DOHH2 (cell line): ENCODE measurements at regions not wholly inside any gene's neighbourhood (a gene's known extent, or its start where the extent isn't known, plus 50 kb on each side); places are given as distances from the start of the nearest gene placed in this dataset.
"Not testable (repeated sequence)": the region's sequence is repeated elsewhere in the genome, so short reads cannot be mapped to it uniquely, and the experiment has no call there.

ENCODE experiments used
- EZH2phosphoT487 ChIP-seq: fragments of 200-600 bp; sonication (generic); IDR thresholded peaks from 2 replicates; pipeline ENCODE4 v1.6.1; 2017; ENCODE audit warnings: borderline replicate concordance, mild to moderate bottlenecking, antibody characterized with exemption, low read length, moderate library complexity, mixed read lengths
- TF ChIP-seq, protein P1 (sequence below): fragments of 200-600 bp; sonication (generic); IDR thresholded peaks from one replicate; pipeline ENCODE4 v1.5.1; 2014; ENCODE audit warnings: antibody characterized with exemption, mild to moderate bottlenecking, low read depth, low read length; ENCODE audit not compliant: poor library complexity, severe bottlenecking

DNA sequence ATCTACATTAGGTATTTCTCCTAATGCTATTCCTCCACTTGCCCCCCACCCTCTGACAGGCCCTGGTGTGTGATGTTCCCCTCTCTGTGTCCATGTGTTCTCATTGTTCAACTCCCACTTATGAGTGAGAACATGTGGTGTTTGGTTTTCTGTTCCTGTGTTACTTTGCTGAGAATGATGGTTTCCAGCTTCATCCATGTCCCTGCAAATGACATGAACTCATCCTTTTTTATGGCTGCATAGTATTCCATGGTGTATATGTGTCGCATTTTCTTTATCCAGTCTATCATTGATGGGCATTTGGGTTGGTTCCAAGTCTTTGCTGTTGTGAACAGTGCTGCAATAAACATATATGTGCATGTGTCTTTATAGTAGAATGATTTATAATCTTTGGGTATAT, 50.6 kb upstream of the GRHL3 start:
- TF ChIP-seq, protein P1, sequence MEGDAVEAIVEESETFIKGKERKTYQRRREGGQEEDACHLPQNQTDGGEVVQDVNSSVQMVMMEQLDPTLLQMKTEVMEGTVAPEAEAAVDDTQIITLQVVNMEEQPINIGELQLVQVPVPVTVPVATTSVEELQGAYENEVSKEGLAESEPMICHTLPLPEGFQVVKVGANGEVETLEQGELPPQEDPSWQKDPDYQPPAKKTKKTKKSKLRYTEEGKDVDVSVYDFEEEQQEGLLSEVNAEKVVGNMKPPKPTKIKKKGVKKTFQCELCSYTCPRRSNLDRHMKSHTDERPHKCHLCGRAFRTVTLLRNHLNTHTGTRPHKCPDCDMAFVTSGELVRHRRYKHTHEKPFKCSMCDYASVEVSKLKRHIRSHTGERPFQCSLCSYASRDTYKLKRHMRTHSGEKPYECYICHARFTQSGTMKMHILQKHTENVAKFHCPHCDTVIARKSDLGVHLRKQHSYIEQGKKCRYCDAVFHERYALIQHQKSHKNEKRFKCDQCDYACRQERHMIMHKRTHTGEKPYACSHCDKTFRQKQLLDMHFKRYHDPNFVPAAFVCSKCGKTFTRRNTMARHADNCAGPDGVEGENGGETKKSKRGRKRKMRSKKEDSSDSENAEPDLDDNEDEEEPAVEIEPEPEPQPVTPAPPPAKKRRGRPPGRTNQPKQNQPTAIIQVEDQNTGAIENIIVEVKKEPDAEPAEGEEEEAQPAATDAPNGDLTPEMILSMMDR: not testable (repeated sequence)
- TF ChIP-seq EZH2phosphoT487: not testable (repeated sequence)
